ENCODE measurements at regions not wholly inside any gene's neighbourhood (a gene's known extent, or its start where the extent isn't known, plus 50 kb on each side); places are given as distances from the start of the nearest gene placed in this dataset.

DNA sequence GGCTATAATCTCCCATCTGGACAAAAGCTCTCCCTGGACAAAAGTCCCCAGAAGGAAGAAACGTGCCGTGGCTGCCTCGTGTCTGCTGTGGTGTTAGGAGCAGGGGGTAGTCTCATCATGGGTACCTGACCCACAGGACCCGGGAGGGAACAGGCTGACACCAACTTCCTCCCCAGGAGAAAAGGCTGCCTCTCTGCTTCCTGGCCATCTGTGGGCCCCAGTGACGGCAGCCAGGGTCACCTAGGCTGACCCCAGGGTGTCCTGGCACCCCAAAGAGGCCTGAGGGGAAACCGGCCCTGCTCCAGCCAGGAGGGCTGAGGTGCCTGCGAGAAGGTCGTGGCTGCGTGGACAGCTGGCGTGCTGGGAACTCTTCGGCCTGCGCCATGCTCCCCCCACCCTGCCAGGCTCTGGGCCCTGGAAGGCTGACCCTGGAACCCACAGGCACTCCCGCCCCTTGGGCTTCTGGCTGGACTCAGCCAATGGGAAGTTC is 133.9 kb downstream of the RFLNA start:
- TF ChIP-seq EZH2phosphoT487 (IDR thresholded peaks at IDR 0.05; ENCODE audit: borderline replicate concordance, low read depth, low read length), result no peak
- TF ChIP-seq, protein P1, sequence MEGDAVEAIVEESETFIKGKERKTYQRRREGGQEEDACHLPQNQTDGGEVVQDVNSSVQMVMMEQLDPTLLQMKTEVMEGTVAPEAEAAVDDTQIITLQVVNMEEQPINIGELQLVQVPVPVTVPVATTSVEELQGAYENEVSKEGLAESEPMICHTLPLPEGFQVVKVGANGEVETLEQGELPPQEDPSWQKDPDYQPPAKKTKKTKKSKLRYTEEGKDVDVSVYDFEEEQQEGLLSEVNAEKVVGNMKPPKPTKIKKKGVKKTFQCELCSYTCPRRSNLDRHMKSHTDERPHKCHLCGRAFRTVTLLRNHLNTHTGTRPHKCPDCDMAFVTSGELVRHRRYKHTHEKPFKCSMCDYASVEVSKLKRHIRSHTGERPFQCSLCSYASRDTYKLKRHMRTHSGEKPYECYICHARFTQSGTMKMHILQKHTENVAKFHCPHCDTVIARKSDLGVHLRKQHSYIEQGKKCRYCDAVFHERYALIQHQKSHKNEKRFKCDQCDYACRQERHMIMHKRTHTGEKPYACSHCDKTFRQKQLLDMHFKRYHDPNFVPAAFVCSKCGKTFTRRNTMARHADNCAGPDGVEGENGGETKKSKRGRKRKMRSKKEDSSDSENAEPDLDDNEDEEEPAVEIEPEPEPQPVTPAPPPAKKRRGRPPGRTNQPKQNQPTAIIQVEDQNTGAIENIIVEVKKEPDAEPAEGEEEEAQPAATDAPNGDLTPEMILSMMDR (conservative IDR thresholded peaks at IDR 0.05; ENCODE audit: low read length), result no peak

Measured in OCI-LY7 (cell line).